Left lung (tissue), 4 donors: ENCODE measurements at regions not wholly inside any gene's neighbourhood (a gene's known extent, or its start where the extent isn't known, plus 50 kb on each side); places are given as distances from the start of the nearest gene placed in this dataset.

Source experiments
- ATAC-seq: fragments of 200-7000 bp; cut with Tn5 transposase; one replicate; pipeline ENCODE4 v1.9.1; 2020; ENCODE audit warnings: moderate library complexity
- DNase-seq, 4 donors: peaks; one replicate each; pipeline ENCODE4 v3.0.0-alpha.2; 2013 to 2020
- H3K27ac ChIP-seq, 2 donors: fragments of 200-600 bp; sonication (generic) in 1 of 2; one replicate each; pipeline versions ENCODE4 v1.5.0 to v1.8.0; 2020 to 2021
- H3K27me3 ChIP-seq, 2 donors: fragments of 200-600 bp; sonication (generic) in 1 of 2; one replicate each; pipeline versions ENCODE4 v1.5.0 to v1.8.0; 2020 to 2021
- H3K36me3 ChIP-seq, 2 donors: fragments of 200-600 bp; sonication (generic) in 1 of 2; one replicate each; pipeline versions ENCODE4 v1.5.0 to v1.8.0; 2020 to 2021
- H3K4me1 ChIP-seq, 2 donors: fragments of 200-600 bp; one replicate each; pipeline ENCODE4 v1.8.0; 2021
- H3K4me3 ChIP-seq, 2 donors: fragments of 200-600 bp; sonication (generic) in 1 of 2; one replicate each; pipeline versions ENCODE4 v1.5.0 to v1.8.0; 2020 to 2021; ENCODE audit warnings: mild to moderate bottlenecking in 1 of 2
- H3K9me3 ChIP-seq, 2 donors: fragments of 200-600 bp; sonication (generic) in 1 of 2; one replicate each; pipeline versions ENCODE4 v1.5.0 to v1.8.0; 2020 to 2021
- intact Hi-C, 2 donors: fragments of 100-400 bp; cut with DNase I; formaldehyde crosslinking; loops; one replicate each; pipeline versions ENCODE4 v1.11.2 to v1.14.2; 2022
- TF ChIP-seq, protein P1 (sequence below), 2 donors: fragments of 200-600 bp; sonication (generic) in 1 of 2; IDR thresholded peaks; one replicate each; pipeline versions ENCODE4 v1.5.0 to v1.8.0; 2021; ENCODE audit warnings: antibody characterized with exemption in 2 of 2
- donor health status: DM: no; HTN: yes; CAD: no.
- donor health status: DM: no; HTN: no; CAD: no.

DNA sequence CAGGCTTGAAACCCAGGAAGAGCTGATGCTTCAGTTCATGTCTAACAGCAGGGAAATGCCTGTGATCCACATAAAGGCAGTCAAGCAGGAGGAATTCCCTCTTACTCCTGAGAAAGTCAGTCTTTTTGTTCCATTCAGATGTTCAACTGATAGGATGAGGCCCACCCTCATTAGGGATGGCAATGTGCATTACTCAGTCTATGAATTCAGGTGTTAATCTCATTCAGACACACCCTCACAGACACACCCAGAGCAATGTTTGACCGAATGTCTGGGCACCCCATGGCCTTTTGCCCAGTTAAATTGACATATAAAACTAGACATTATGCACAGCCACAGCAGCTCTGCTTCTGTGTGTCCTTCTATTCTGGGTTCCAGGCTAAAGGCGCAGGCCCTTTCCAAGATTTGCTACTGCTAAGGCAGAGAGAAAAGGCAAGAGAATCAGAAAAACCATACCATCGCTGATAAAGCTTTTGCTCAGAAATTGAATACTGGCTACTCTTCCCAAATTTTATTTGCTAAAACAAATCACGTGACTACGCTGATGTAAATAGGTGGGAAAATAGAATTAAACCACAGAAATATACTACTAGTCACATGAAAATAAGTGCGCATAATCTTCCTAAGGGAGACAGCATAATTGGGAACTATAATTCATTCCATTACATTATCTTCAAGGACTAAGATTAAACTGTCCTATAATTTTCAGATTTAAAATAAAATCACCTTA lies 625.0 kb upstream of the MAN1A1 start:
- Histone ChIP-seq H3K27ac (no peak overlapping the region), H3K36me3 (no peaks in the 10 kb centered on the region), H3K9me3 (no peaks in the 10 kb centered on the region), H3K4me3 (no peak overlapping the region), H3K4me1 (no peaks in the 10 kb centered on the region), H3K27me3 (no peaks in the 10 kb centered on the region)
- intact Hi-C loops, result no loop called here
- TF ChIP-seq, protein P1, sequence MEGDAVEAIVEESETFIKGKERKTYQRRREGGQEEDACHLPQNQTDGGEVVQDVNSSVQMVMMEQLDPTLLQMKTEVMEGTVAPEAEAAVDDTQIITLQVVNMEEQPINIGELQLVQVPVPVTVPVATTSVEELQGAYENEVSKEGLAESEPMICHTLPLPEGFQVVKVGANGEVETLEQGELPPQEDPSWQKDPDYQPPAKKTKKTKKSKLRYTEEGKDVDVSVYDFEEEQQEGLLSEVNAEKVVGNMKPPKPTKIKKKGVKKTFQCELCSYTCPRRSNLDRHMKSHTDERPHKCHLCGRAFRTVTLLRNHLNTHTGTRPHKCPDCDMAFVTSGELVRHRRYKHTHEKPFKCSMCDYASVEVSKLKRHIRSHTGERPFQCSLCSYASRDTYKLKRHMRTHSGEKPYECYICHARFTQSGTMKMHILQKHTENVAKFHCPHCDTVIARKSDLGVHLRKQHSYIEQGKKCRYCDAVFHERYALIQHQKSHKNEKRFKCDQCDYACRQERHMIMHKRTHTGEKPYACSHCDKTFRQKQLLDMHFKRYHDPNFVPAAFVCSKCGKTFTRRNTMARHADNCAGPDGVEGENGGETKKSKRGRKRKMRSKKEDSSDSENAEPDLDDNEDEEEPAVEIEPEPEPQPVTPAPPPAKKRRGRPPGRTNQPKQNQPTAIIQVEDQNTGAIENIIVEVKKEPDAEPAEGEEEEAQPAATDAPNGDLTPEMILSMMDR (IDR thresholded peaks at IDR 0.05), result no peak
- DNase-seq, result no peak
- no peak for ATAC-seq

DNA sequence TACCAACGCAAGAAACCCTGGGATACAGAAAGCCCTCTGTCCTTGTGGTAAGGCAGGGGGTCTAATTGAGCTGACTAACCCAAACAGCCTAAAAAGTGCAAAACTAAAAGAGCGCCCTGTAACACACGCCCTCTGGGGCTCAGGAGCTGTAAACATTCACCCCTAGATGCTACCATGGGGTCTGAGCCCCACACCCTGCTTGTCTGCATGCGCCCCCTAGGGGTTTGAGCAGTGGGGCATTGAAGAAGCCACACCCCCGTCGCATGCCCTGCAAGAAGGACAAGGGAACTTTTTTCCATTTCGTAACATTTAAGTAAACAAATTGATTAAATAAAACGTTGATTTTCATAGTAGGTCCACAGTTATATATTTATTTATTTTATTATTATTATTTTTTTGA lies 616.9 kb upstream of the MAN1A1 start:
- Histone ChIP-seq H3K27me3 (no peaks in the 10 kb centered on the region), H3K9me3 (no peaks in the 10 kb centered on the region), H3K36me3 (no peaks in the 10 kb centered on the region), H3K4me1 (no peaks in the 10 kb centered on the region), H3K4me3 (no peak overlapping the region), H3K27ac (no peak overlapping the region)
- intact Hi-C loops, result no loop called here
- DNase-seq (peak in 1 of 4 donors; percentile 41), ATAC-seq (no peak)
- TF ChIP-seq, protein P1 (IDR thresholded peaks at IDR 0.05), result no peak

DNA sequence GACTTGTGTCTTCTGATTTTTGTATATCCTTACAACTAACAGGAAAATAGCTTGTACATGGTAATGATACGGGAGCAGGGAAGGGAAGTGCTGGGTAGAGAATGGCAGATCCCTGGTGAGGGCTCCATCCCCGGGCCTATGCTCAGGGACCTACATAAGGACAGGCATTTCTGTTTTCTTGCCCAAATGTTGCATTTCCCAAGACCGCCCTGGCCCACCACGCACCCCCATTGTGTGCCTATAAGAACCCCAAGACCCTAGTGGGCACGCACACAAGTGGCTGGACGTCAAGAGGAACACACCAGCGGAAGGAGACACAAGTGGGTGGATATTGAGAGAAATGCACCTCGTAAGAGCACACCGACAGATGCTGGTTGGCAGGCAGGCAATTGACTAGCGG lies 616.3 kb upstream of the MAN1A1 start:
- ATAC-seq (no peak), DNase-seq (peak in 1 of 4 donors; percentile 20)
- H3K36me3 ChIP-seq, result no peaks in the 10 kb centered on the region
- no peaks in the 10 kb centered on the region for H3K27me3 ChIP-seq
- H3K27ac ChIP-seq, result no peak overlapping the region
- intact Hi-C loops, result no loop called here
- TF ChIP-seq, protein P1 (IDR thresholded peaks at IDR 0.05), result no peak
- no peaks in the 10 kb centered on the region for H3K4me1 ChIP-seq
- H3K4me3 ChIP-seq, result no peak overlapping the region
- no peaks in the 10 kb centered on the region for H3K9me3 ChIP-seq

DNA sequence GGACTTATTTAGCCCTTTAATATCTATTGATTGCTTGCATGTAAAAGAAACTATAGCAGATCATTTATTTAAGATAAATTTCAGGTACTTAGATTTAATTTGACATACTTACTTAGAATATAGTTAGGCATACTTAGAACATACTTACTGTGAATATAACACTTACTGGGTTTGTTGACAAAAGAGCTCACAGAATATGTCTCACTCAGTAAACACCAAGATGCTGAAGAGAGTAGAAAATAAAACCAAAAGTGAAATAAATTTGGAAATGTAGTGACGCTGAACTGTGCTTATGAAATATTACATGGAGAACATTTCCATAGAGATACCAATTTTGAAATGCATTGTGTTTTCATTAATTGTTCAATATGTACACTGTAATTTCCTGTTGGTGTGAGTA lies 615.4 kb upstream of the MAN1A1 start:
- Histone ChIP-seq H3K4me3 (no peak overlapping the region), H3K27me3 (no peaks in the 10 kb centered on the region), H3K27ac (no peak overlapping the region), H3K9me3 (no peaks in the 10 kb centered on the region), H3K36me3 (no peaks in the 10 kb centered on the region), H3K4me1 (no peaks in the 10 kb centered on the region)
- no peak for DNase-seq
- intact Hi-C loops, result no loop called here
- no peak for ATAC-seq
- TF ChIP-seq, protein P1 (IDR thresholded peaks at IDR 0.05), result no peak

DNA sequence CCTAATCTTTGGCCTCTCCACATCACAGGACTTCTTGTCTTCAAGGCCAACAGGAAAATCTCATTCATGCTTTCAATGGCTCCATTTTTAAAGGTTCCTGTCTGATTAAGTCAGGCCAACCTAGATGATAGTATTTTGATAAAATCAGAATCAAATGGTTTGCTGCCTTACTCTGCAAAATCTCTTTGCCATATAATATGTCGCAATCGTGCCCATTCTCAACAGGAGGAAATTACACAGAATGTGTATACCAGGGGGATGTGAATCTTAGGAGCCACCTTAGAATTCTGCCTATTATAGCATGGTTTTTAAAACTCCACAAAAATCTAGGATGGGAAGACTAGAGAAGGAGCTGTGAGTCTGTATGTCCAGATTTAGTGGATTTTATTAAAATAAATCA lies 612.9 kb upstream of the MAN1A1 start:
- Histone ChIP-seq H3K27me3 (no peaks in the 10 kb centered on the region), H3K27ac (no peak overlapping the region), H3K4me3 (no peak overlapping the region), H3K36me3 (no peaks in the 10 kb centered on the region), H3K9me3 (no peaks in the 10 kb centered on the region), H3K4me1 (no peaks in the 10 kb centered on the region)
- intact Hi-C loops, result no loop called here
- TF ChIP-seq, protein P1 (IDR thresholded peaks at IDR 0.05), result no peak
- DNase-seq (no peak), ATAC-seq (no peak)
